ENCODE measurements at regions not wholly inside any gene's neighbourhood (a gene's known extent, or its start where the extent isn't known, plus 50 kb on each side); places are given as distances from the start of the nearest gene placed in this dataset.
"Not testable (repeated sequence)": the region's sequence is repeated elsewhere in the genome, so short reads cannot be mapped to it uniquely, and the experiment has no call there.

- ATAC-seq = not testable (repeated sequence)
Measured at GRCh38 chr20:26288379-26289061, 591.9 kb upstream of the ZNF337 start.

GRCh38 chr20:26279238-26279637 is 582.6 kb upstream of the ZNF337 start:
- TF ChIP-seq ZNF8 (CRISPR knock-in tag; IDR thresholded peaks at IDR 0.05) (no peak), ZNF70 (CRISPR knock-in tag; IDR thresholded peaks at IDR 0.05) (no peak), ISL1 (CRISPR knock-in tag; IDR thresholded peaks at IDR 0.05) (no peak), SNAI2 (CRISPR knock-in tag; IDR thresholded peaks at IDR 0.05) (no peak), BACH2 (CRISPR knock-in tag; IDR thresholded peaks at IDR 0.05; ENCODE audit: borderline replicate concordance) (no peak), ZFP3 (CRISPR knock-in tag; IDR thresholded peaks at IDR 0.05) (no peak)
- no peak for ATAC-seq

GRCh38 chr20:26277339-26277738 is 580.7 kb upstream of the ZNF337 start:
- no peak for ATAC-seq
- TF ChIP-seq BACH2 (CRISPR knock-in tag; IDR thresholded peaks at IDR 0.05; ENCODE audit: borderline replicate concordance) = no peak
- TF ChIP-seq ZFP3 (CRISPR knock-in tag; IDR thresholded peaks at IDR 0.05) = no peak
- TF ChIP-seq ZFP30 (CRISPR knock-in tag; IDR thresholded peaks at IDR 0.05) = no peak
- TF ChIP-seq CREB5 (CRISPR knock-in tag; IDR thresholded peaks at IDR 0.05; ENCODE audit: low read depth) = no peak
- no peak for TF ChIP-seq ISL1 (CRISPR knock-in tag; IDR thresholded peaks at IDR 0.05)
- no peak for TF ChIP-seq OSR1 (CRISPR knock-in tag; IDR thresholded peaks at IDR 0.05)
- no peak for TF ChIP-seq ZNF565 (CRISPR knock-in tag; conservative IDR thresholded peaks at IDR 0.05; ENCODE audit: low read depth)
- no peak for TF ChIP-seq CSDC2 (CRISPR knock-in tag; IDR thresholded peaks at IDR 0.05)
- TF ChIP-seq, protein P1, sequence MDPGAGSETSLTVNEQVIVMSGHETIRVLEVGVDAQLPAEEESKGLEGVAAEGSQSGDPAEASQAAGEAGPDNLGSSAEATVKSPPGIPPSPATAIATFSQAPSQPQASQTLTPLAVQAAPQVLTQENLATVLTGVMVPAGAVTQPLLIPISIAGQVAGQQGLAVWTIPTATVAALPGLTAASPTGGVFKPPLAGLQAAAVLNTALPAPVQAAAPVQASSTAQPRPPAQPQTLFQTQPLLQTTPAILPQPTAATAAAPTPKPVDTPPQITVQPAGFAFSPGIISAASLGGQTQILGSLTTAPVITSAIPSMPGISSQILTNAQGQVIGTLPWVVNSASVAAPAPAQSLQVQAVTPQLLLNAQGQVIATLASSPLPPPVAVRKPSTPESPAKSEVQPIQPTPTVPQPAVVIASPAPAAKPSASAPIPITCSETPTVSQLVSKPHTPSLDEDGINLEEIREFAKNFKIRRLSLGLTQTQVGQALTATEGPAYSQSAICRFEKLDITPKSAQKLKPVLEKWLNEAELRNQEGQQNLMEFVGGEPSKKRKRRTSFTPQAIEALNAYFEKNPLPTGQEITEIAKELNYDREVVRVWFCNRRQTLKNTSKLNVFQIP (CRISPR knock-in tag; IDR thresholded peaks at IDR 0.05; ENCODE audit: borderline replicate concordance, low read depth) = no peak
- no peak for TF ChIP-seq SNAI2 (CRISPR knock-in tag; IDR thresholded peaks at IDR 0.05)
- TF ChIP-seq ARNTL (CRISPR knock-in tag; IDR thresholded peaks at IDR 0.05; ENCODE audit: borderline replicate concordance, low read depth) = no peak
- TF ChIP-seq TSHZ2 (CRISPR knock-in tag; IDR thresholded peaks at IDR 0.05) = no peak
- TF ChIP-seq, protein P2, sequence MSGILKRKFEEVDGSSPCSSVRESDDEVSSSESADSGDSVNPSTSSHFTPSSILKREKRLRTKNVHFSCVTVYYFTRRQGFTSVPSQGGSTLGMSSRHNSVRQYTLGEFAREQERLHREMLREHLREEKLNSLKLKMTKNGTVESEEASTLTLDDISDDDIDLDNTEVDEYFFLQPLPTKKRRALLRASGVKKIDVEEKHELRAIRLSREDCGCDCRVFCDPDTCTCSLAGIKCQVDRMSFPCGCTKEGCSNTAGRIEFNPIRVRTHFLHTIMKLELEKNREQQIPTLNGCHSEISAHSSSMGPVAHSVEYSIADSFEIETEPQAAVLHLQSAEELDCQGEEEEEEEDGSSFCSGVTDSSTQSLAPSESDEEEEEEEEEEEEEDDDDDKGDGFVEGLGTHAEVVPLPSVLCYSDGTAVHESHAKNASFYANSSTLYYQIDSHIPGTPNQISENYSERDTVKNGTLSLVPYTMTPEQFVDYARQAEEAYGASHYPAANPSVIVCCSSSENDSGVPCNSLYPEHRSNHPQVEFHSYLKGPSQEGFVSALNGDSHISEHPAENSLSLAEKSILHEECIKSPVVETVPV (CRISPR knock-in tag; IDR thresholded peaks at IDR 0.05) = no peak
- no peak for TF ChIP-seq TCF4 (CRISPR knock-in tag; IDR thresholded peaks at IDR 0.05; ENCODE audit: borderline replicate concordance)
- TF ChIP-seq PPARA (CRISPR knock-in tag; IDR thresholded peaks at IDR 0.05; ENCODE audit: borderline replicate concordance) = no peak
- no peak for TF ChIP-seq GLIS3 (CRISPR knock-in tag; IDR thresholded peaks at IDR 0.05)

GRCh38 chr20:26276554-26277210 is 580.0 kb upstream of the ZNF337 start:
- TF ChIP-seq BACH2 (CRISPR knock-in tag; IDR thresholded peaks at IDR 0.05; ENCODE audit: borderline replicate concordance) (no peak), ZNF70 (CRISPR knock-in tag; IDR thresholded peaks at IDR 0.05) (no peak), ZFP30 (CRISPR knock-in tag; IDR thresholded peaks at IDR 0.05) (no peak), RARB (CRISPR knock-in tag; IDR thresholded peaks at IDR 0.05) (no peak)
- peak; percentile 87 for ATAC-seq

GRCh38 chr20:26268762-26269161 is 572.1 kb upstream of the ZNF337 start:
- not testable (repeated sequence) for ATAC-seq

GRCh38 chr20:26260925-26261324 is 564.3 kb upstream of the ZNF337 start:
- not testable (repeated sequence) for ATAC-seq

DNA sequence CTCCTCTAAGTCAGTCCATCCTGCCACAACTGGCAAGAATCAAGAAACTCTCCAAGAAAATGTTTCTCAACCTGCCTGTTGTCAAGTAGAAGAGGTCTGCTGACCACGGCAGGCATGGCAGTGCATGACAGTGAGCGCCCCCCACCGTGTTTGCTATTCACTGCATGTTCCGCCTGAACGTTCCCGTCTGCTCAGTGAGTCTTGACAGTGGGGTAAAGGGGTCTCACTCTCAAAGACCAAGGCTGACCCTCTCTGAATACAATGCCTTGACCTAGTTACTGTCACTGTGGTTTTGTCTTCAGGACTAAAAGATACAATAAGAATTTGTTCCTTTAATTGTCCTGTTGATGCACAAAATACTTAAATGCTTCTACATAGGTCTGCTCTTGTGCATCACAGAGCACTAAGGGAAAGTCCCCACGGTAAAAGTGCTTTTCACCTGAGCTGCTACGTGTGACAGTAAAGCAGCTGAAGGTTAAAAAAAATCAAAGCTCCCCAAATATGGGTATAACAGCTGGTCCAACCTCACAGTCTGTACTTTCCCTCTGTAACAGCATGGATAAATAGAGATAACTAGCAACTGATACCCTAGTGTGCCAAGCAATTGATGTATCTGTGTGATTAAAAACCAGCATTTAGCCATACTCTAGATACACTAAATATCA is 555.8 kb upstream of the ZNF337 start:
- ATAC-seq = not testable (repeated sequence)

DNA sequence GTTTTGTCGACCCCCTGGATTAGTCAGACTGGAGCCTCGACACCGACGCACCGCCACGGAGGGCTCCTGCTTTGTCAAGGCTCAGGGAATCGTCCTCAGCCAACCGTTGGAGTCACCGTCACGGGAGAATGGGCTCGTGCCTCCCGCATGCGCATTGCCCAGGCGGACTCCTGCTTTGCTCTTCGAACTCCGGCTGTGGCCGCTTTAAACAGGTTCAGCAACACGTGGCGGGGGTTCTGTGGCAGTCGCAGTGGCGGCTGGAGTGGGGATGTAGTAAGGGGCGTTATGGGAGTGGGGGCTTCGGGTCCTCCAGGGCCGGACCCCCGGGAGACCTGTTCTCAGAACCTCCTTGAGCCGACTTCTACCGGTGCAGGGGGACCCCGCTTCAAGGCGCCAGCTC is 554.7 kb upstream of the ZNF337 start:
- ATAC-seq = not testable (repeated sequence)

Data from SK-N-SH treated with all-trans-retinoic acid at 6 μM for 48 hours (cell line).